ENCODE measurements at regions not wholly inside any gene's neighbourhood (a gene's known extent, or its start where the extent isn't known, plus 50 kb on each side); places are given as distances from the start of the nearest gene placed in this dataset.

- no peak for DNase-seq (ENCODE audit: low spot score)
These were observed 220.6 kb upstream of the RPL38 start for GRCh38 chr17:73982871-73983270.

GRCh38 chr17:73983621-73984400 is 219.7 kb upstream of the RPL38 start:
- DNase-seq (ENCODE audit: low spot score), result no peak

- no peak for DNase-seq (ENCODE audit: low spot score)
These were observed 218.5 kb upstream of the RPL38 start for GRCh38 chr17:73984941-73985340.

- DNase-seq (ENCODE audit: low spot score), result no peak
These were observed 217.9 kb upstream of the RPL38 start for GRCh38 chr17:73985466-73986015.

GRCh38 chr17:73986641-73987177 is 216.8 kb upstream of the RPL38 start:
- DNase-seq (ENCODE audit: low spot score), result no peak

- no peak for DNase-seq (ENCODE audit: low spot score)
These were observed 216.1 kb upstream of the RPL38 start for GRCh38 chr17:73987395-73987794.

GRCh38 chr17:73987845-73988509 is 215.5 kb upstream of the RPL38 start:
- DNase-seq (ENCODE audit: low spot score), result no peak

- DNase-seq (ENCODE audit: low spot score), result no peak
These were observed 213.8 kb upstream of the RPL38 start for GRCh38 chr17:73989671-73990070.

- no peak for DNase-seq (ENCODE audit: low spot score)
These were observed 213.2 kb upstream of the RPL38 start for GRCh38 chr17:73990290-73990689.

- no peak for DNase-seq (ENCODE audit: low spot score)
These were observed 212.2 kb upstream of the RPL38 start for GRCh38 chr17:73991260-73991659.

- no peak for DNase-seq (ENCODE audit: low spot score)
These were observed 208.5 kb upstream of the RPL38 start for GRCh38 chr17:73994946-73995345.

- no peak for DNase-seq (ENCODE audit: low spot score)
These were observed 206.4 kb upstream of the RPL38 start for GRCh38 chr17:73997059-73997458.

- DNase-seq (ENCODE audit: low spot score), result no peak
These were observed 205.2 kb upstream of the RPL38 start for GRCh38 chr17:73998249-73998648.

GRCh38 chr17:73998653-73999645 is 204.5 kb upstream of the RPL38 start:
- DNase-seq (ENCODE audit: low spot score), result peak; percentile 23

- DNase-seq (ENCODE audit: low spot score), result no peak
These were observed 202.3 kb upstream of the RPL38 start for GRCh38 chr17:74001145-74001544.

- no peak for DNase-seq (ENCODE audit: low spot score)
These were observed 201.2 kb upstream of the RPL38 start for GRCh38 chr17:74002241-74002640.

GRCh38 chr17:74004056-74004455 is 199.4 kb upstream of the RPL38 start:
- DNase-seq (ENCODE audit: low spot score), result no peak

GRCh38 chr17:74005790-74006189 is 197.7 kb upstream of the RPL38 start:
- no peak for DNase-seq (ENCODE audit: low spot score)

GRCh38 chr17:74006371-74006770 is 197.1 kb upstream of the RPL38 start:
- no peak for DNase-seq (ENCODE audit: low spot score)

- DNase-seq (ENCODE audit: low spot score), result peak; percentile 11
These were observed 195.3 kb upstream of the RPL38 start for GRCh38 chr17:74008196-74008595.

- DNase-seq (ENCODE audit: low spot score), result no peak
These were observed 194.3 kb upstream of the RPL38 start for GRCh38 chr17:74009056-74009625.
